ENCODE measurements at regions not wholly inside any gene's neighbourhood (a gene's known extent, or its start where the extent isn't known, plus 50 kb on each side); places are given as distances from the start of the nearest gene placed in this dataset.

- H3K4me3 ChIP-seq = no peak overlapping the region
- intact Hi-C loops (cut with DNase I) = no loop called here
- no peaks in the 10 kb centered on the region for H3K27me3 ChIP-seq
- H3K9me3 ChIP-seq = peaks cover 0 to 8% of the 10 kb centered on the region in 2 donors
- TF ChIP-seq CTCF (IDR thresholded peaks at IDR 0.05) = no peak
- no peaks in the 10 kb centered on the region for H3K4me1 ChIP-seq
- no peaks in the 10 kb centered on the region for H3K36me3 ChIP-seq
- no peak for DNase-seq (ENCODE audit: low spot score in 2 of 2)
- H3K27ac ChIP-seq = no peak overlapping the region
Observed at GRCh38 chr11:119551420-119552105, 128.6 kb upstream of the THY1 start.

- no peak overlapping the region for H3K4me3 ChIP-seq
- DNase-seq (ENCODE audit: low spot score in 2 of 2) = no peak
- H3K9me3 ChIP-seq = peaks cover 0 to 8% of the 10 kb centered on the region in 2 donors
- no peak overlapping the region for H3K27ac ChIP-seq
- H3K27me3 ChIP-seq = no peaks in the 10 kb centered on the region
- no peaks in the 10 kb centered on the region for H3K4me1 ChIP-seq
- TF ChIP-seq CTCF (IDR thresholded peaks at IDR 0.05) = no peak
- no peaks in the 10 kb centered on the region for H3K36me3 ChIP-seq
- intact Hi-C loops (cut with DNase I) = no loop called here
Observed at GRCh38 chr11:119550053-119550752, 127.2 kb upstream of the THY1 start.

GRCh38 chr11:119547511-119547910 lies 124.5 kb upstream of the THY1 start:
- Histone ChIP-seq H3K4me3 (no peak overlapping the region), H3K9me3 (peaks cover 0 to 8% of the 10 kb centered on the region in 2 donors), H3K36me3 (no peaks in the 10 kb centered on the region), H3K27me3 (no peaks in the 10 kb centered on the region), H3K4me1 (no peaks in the 10 kb centered on the region), H3K27ac (no peak overlapping the region)
- intact Hi-C loops (cut with DNase I) = no loop called here
- DNase-seq (ENCODE audit: low spot score in 2 of 2) = peak in 1 of 2 donors; percentile 30
- no peak for TF ChIP-seq CTCF (IDR thresholded peaks at IDR 0.05)

GRCh38 chr11:119545978-119546915 lies 123.3 kb upstream of the THY1 start:
- no peaks in the 10 kb centered on the region for H3K36me3 ChIP-seq
- no peak overlapping the region for H3K4me3 ChIP-seq
- intact Hi-C loops (cut with DNase I) = no loop called here
- no peak overlapping the region for H3K27ac ChIP-seq
- H3K9me3 ChIP-seq = peaks cover 0 to 7% of the 10 kb centered on the region in 2 donors
- DNase-seq (ENCODE audit: low spot score in 2 of 2) = peak in 1 of 2 donors; percentile 58
- no peaks in the 10 kb centered on the region for H3K4me1 ChIP-seq
- TF ChIP-seq CTCF (IDR thresholded peaks at IDR 0.05) = no peak
- no peaks in the 10 kb centered on the region for H3K27me3 ChIP-seq

GRCh38 chr11:119540370-119541125 lies 117.6 kb upstream of the THY1 start:
- TF ChIP-seq CTCF (IDR thresholded peaks at IDR 0.05) = no peak
- H3K36me3 ChIP-seq = no peaks in the 10 kb centered on the region
- H3K9me3 ChIP-seq = no peaks in the 10 kb centered on the region
- no peaks in the 10 kb centered on the region for H3K4me1 ChIP-seq
- no peak overlapping the region for H3K4me3 ChIP-seq
- no peaks in the 10 kb centered on the region for H3K27me3 ChIP-seq
- peak in 1 of 2 donors; percentile 40 for DNase-seq (ENCODE audit: low spot score in 2 of 2)
- intact Hi-C loops (cut with DNase I) = no loop called here
- H3K27ac ChIP-seq = no peak overlapping the region

Measured in ascending aorta (tissue), 2 donors.